ENCODE measurements at regions not wholly inside any gene's neighbourhood (a gene's known extent, or its start where the extent isn't known, plus 50 kb on each side); places are given as distances from the start of the nearest gene placed in this dataset.

DNA sequence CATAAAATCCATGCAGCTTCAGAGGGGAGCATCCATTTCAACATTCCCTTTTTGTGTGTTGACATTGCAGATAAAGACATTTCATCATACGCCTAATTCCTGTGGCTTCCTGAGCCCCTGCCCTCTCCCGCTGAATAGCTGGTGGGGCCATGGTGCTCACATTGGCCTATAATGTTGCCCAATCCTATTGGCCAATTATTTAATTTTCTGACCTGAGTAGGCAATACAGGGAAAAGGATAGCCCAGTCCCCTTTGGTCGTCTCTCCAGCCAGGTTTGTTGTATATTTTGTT lies 163.8 kb upstream of the MYCN start:
- no peak for TF ChIP-seq POLR2A (IDR thresholded peaks at IDR 0.05; ENCODE audit: low read depth, low read length)
- TF ChIP-seq TAF1 (IDR thresholded peaks at IDR 0.05; ENCODE audit: low read depth, low read length) = no peak
- TF ChIP-seq POU2F2 (IDR thresholded peaks at IDR 0.05; ENCODE audit: low read depth, low read length) = no peak
- no peak for TF ChIP-seq POLR2AphosphoS5 (IDR thresholded peaks at IDR 0.05; ENCODE audit: low read depth, low read length)
- no peak for TF ChIP-seq SPI1 (IDR thresholded peaks at IDR 0.05; ENCODE audit: low read depth, low read length)
- no peak for TF ChIP-seq PAX5 (IDR thresholded peaks at IDR 0.05; ENCODE audit: insufficient read depth, low read length, severe bottlenecking)
